ENCODE measurements at regions not wholly inside any gene's neighbourhood (a gene's known extent, or its start where the extent isn't known, plus 50 kb on each side); places are given as distances from the start of the nearest gene placed in this dataset.

GRCh38 chr4:120319046-120319767 is 252.6 kb upstream of the MAD2L1 start:
- TF ChIP-seq ZFX (IDR thresholded peaks at IDR 0.05) (no peak), CTCF (conservative IDR thresholded peaks at IDR 0.05) (no peak)
- no peak overlapping the region for H3K27ac ChIP-seq

- H3K27ac ChIP-seq: no peak overlapping the region
- TF ChIP-seq ZFX (IDR thresholded peaks at IDR 0.05) (no peak), CTCF (conservative IDR thresholded peaks at IDR 0.05) (no peak)
These were observed 251.7 kb upstream of the MAD2L1 start for GRCh38 chr4:120318196-120318846.

- H3K27ac ChIP-seq: no peak overlapping the region
- TF ChIP-seq ZFX (IDR thresholded peaks at IDR 0.05) (no peak), CTCF (conservative IDR thresholded peaks at IDR 0.05) (no peak)
These were observed 251.1 kb upstream of the MAD2L1 start for GRCh38 chr4:120317713-120318112.

- TF ChIP-seq CTCF (conservative IDR thresholded peaks at IDR 0.05) (no peak), ZFX (IDR thresholded peaks at IDR 0.05) (no peak)
- H3K27ac ChIP-seq: no peak overlapping the region
These were observed 249.8 kb upstream of the MAD2L1 start for GRCh38 chr4:120316416-120316815.

- TF ChIP-seq ZFX (IDR thresholded peaks at IDR 0.05) (no peak), CTCF (conservative IDR thresholded peaks at IDR 0.05) (no peak)
- H3K27ac ChIP-seq: no peak overlapping the region
These were observed 248.3 kb upstream of the MAD2L1 start for GRCh38 chr4:120314969-120315368.

- TF ChIP-seq ZFX (IDR thresholded peaks at IDR 0.05) (no peak), CTCF (conservative IDR thresholded peaks at IDR 0.05) (no peak)
- H3K27ac ChIP-seq: no peak overlapping the region
These were observed 238.2 kb upstream of the MAD2L1 start for GRCh38 chr4:120304801-120305200.

GRCh38 chr4:120299631-120300030 is 233.0 kb upstream of the MAD2L1 start:
- no peak overlapping the region for H3K27ac ChIP-seq
- TF ChIP-seq CTCF (conservative IDR thresholded peaks at IDR 0.05) (no peak), ZFX (IDR thresholded peaks at IDR 0.05) (no peak)
